Muscle of leg (tissue), 3 donors: ENCODE measurements at regions not wholly inside any gene's neighbourhood (a gene's known extent, or its start where the extent isn't known, plus 50 kb on each side); places are given as distances from the start of the nearest gene placed in this dataset.

Source experiments
- DNase-seq: peaks from one replicate; pipeline ENCODE4 v3.0.0; 2013
- H3K27ac ChIP-seq: one replicate; pipeline ENCODE4 v1.5.1; 2013; ENCODE audit warnings: mild to moderate bottlenecking, low read length, control low read depth
- H3K27me3 ChIP-seq: one replicate; pipeline ENCODE4 v1.6.1; 2013; ENCODE audit warnings: low read length; ENCODE audit not compliant: control insufficient read depth, insufficient read depth
- H3K36me3 ChIP-seq: one replicate; pipeline ENCODE4 v1.6.1; 2013; ENCODE audit warnings: low read length; ENCODE audit not compliant: control insufficient read depth, insufficient read depth
- H3K4me1 ChIP-seq: one replicate; pipeline ENCODE4 v1.6.1; 2013; ENCODE audit warnings: low read length; ENCODE audit not compliant: control insufficient read depth, insufficient read depth
- H3K4me3 ChIP-seq: one replicate; pipeline ENCODE4 v1.5.1; 2013; ENCODE audit warnings: low read length, control low read depth
- H3K9me3 ChIP-seq: replicated peaks from 2 replicates; pipeline ENCODE4 v1.6.1; 2013; ENCODE audit warnings: low read depth, low read length; ENCODE audit not compliant: control insufficient read depth
- WGBS: methylation state at CpG from one replicate; pipeline ENCODE4 v1.1.5; 2013; ENCODE audit warnings: missing lambda C conversion rate; ENCODE audit not compliant: insufficient coverage; 5-methylcytosine and 5-hydroxymethylcytosine counted together

- no peak overlapping the region for H3K27ac ChIP-seq
- peaks cover 6% of the 10 kb centered on the region for H3K4me1 ChIP-seq
- no peaks in the 10 kb centered on the region for H3K36me3 ChIP-seq
- H3K9me3 ChIP-seq = no peaks in the 10 kb centered on the region
- H3K4me3 ChIP-seq = no peak overlapping the region
- no peak for DNase-seq
- peaks cover 3% of the 10 kb centered on the region for H3K27me3 ChIP-seq
- WGBS = 97% methylated on average over 3 of the region's 7 CpGs
Observed at GRCh38 chr4:153087671-153088194, 116.5 kb upstream of the TRIM2 start.

- Histone ChIP-seq H3K9me3 (no peaks in the 10 kb centered on the region), H3K4me1 (peaks cover 6% of the 10 kb centered on the region), H3K4me3 (no peak overlapping the region), H3K27me3 (no peaks in the 10 kb centered on the region), H3K36me3 (no peaks in the 10 kb centered on the region), H3K27ac (no peak overlapping the region)
- DNase-seq = no peak
- 87% methylated on average over 6 of the region's 7 CpGs for WGBS
Observed at GRCh38 chr4:153089742-153090141, 114.5 kb upstream of the TRIM2 start.

GRCh38 chr4:153090181-153090580 lies 114.1 kb upstream of the TRIM2 start:
- H3K27me3 ChIP-seq = no peaks in the 10 kb centered on the region
- no peak for DNase-seq
- no CpG with 5 or more reads among the region's 2 CpGs for WGBS

GRCh38 chr4:153090670-153091385 lies 113.4 kb upstream of the TRIM2 start:
- no peak for DNase-seq
- no peak overlapping the region for H3K4me3 ChIP-seq
- H3K27ac ChIP-seq = no peak overlapping the region
- H3K27me3 ChIP-seq = no peaks in the 10 kb centered on the region
- no peaks in the 10 kb centered on the region for H3K9me3 ChIP-seq
- 90% methylated on average over 5 of the region's 6 CpGs for WGBS
- no peaks in the 10 kb centered on the region for H3K4me1 ChIP-seq
- no peaks in the 10 kb centered on the region for H3K36me3 ChIP-seq

More at GRCh38 chr4:153090181-153090580, 114.1 kb upstream of the TRIM2 start:
- H3K9me3 ChIP-seq = no peaks in the 10 kb centered on the region
- no peak overlapping the region for H3K4me3 ChIP-seq
- H3K4me1 ChIP-seq = peaks cover 2% of the 10 kb centered on the region
- no peak overlapping the region for H3K27ac ChIP-seq
- H3K36me3 ChIP-seq = no peaks in the 10 kb centered on the region

- Histone ChIP-seq H3K9me3 (no peaks in the 10 kb centered on the region), H3K4me1 (no peaks in the 10 kb centered on the region), H3K27ac (no peak overlapping the region), H3K36me3 (no peaks in the 10 kb centered on the region), H3K27me3 (no peaks in the 10 kb centered on the region), H3K4me3 (no peak overlapping the region)
- WGBS = no CpG with 5 or more reads among the region's 1 CpG
- no peak for DNase-seq
Observed at GRCh38 chr4:153093396-153093795, 110.8 kb upstream of the TRIM2 start.

GRCh38 chr4:153093802-153094201 lies 110.4 kb upstream of the TRIM2 start:
- no CpG with 5 or more reads among the region's 4 CpGs for WGBS
- no peaks in the 10 kb centered on the region for H3K9me3 ChIP-seq
- H3K4me3 ChIP-seq = no peak overlapping the region
- no peak overlapping the region for H3K27ac ChIP-seq
- H3K4me1 ChIP-seq = no peaks in the 10 kb centered on the region
- no peaks in the 10 kb centered on the region for H3K36me3 ChIP-seq
- H3K27me3 ChIP-seq = no peaks in the 10 kb centered on the region
- DNase-seq = no peak

GRCh38 chr4:153094435-153094834 lies 109.8 kb upstream of the TRIM2 start:
- H3K4me3 ChIP-seq = no peak overlapping the region
- no peak for DNase-seq
- no peaks in the 10 kb centered on the region for H3K4me1 ChIP-seq
- no peaks in the 10 kb centered on the region for H3K36me3 ChIP-seq
- H3K9me3 ChIP-seq = no peaks in the 10 kb centered on the region
- WGBS = 83% methylated on average over 2 of the region's 3 CpGs
- no peak overlapping the region for H3K27ac ChIP-seq
- H3K27me3 ChIP-seq = no peaks in the 10 kb centered on the region

GRCh38 chr4:153095448-153096204 lies 108.6 kb upstream of the TRIM2 start:
- 95% methylated on average over 10 of the region's 14 CpGs for WGBS
- Histone ChIP-seq H3K36me3 (no peaks in the 10 kb centered on the region), H3K27me3 (no peaks in the 10 kb centered on the region), H3K27ac (no peak overlapping the region), H3K4me3 (no peak overlapping the region), H3K9me3 (no peaks in the 10 kb centered on the region), H3K4me1 (no peaks in the 10 kb centered on the region)
- DNase-seq = no peak

GRCh38 chr4:153096344-153096743 lies 107.9 kb upstream of the TRIM2 start:
- Histone ChIP-seq H3K27ac (no peak overlapping the region), H3K4me1 (no peaks in the 10 kb centered on the region), H3K27me3 (no peaks in the 10 kb centered on the region), H3K9me3 (no peaks in the 10 kb centered on the region), H3K36me3 (no peaks in the 10 kb centered on the region), H3K4me3 (no peak overlapping the region)
- no CpG with 5 or more reads among the region's 3 CpGs for WGBS
- DNase-seq = no peak

GRCh38 chr4:153098427-153098826 lies 105.8 kb upstream of the TRIM2 start:
- H3K4me3 ChIP-seq = no peak overlapping the region
- H3K27me3 ChIP-seq = no peaks in the 10 kb centered on the region
- H3K36me3 ChIP-seq = no peaks in the 10 kb centered on the region
- no peak for DNase-seq
- no peaks in the 10 kb centered on the region for H3K9me3 ChIP-seq
- WGBS = 0% methylated on average over 1 of the region's 3 CpGs
- no peak overlapping the region for H3K27ac ChIP-seq
- no peaks in the 10 kb centered on the region for H3K4me1 ChIP-seq
